ENCODE measurements at regions not wholly inside any gene's neighbourhood (a gene's known extent, or its start where the extent isn't known, plus 50 kb on each side); places are given as distances from the start of the nearest gene placed in this dataset.

DNA sequence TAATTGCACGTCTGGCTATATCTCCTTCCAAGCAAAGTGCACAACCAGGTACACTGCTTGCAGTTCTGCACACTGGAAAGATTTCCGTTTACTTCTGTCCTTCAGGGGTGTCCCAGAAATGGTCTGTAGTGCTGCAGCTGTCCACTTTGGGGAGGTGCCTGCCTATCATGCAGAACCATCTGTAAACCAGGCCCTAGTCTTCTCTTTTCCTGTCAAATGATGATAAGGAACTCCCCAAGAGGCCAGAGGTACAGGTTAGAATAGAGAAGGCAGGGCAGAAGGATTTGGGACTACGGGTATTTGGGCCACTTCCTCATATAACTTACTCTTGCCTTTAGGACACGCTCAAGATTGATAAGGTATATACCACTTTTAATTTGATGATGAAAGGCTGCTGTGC, 746.9 kb downstream of the FAT4 start:
- H3K4me3 ChIP-seq (replicated peaks in 1 of 3; ENCODE audit: insufficient read depth in 1 of 3, low read depth in 2 of 3, low read length in 3 of 3): no peak overlapping the region
- TF ChIP-seq, protein P1, sequence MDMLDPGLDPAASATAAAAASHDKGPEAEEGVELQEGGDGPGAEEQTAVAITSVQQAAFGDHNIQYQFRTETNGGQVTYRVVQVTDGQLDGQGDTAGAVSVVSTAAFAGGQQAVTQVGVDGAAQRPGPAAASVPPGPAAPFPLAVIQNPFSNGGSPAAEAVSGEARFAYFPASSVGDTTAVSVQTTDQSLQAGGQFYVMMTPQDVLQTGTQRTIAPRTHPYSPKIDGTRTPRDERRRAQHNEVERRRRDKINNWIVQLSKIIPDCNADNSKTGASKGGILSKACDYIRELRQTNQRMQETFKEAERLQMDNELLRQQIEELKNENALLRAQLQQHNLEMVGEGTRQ (IDR thresholded peaks at IDR 0.05; ENCODE audit: low read depth, low read length): no peak
- TF ChIP-seq, protein P1 (CRISPR knock-in tag; IDR thresholded peaks at IDR 0.05; ENCODE audit: borderline replicate concordance): no peak
- no peak for TF ChIP-seq GATA4 (IDR thresholded peaks at IDR 0.05; ENCODE audit: borderline replicate concordance, low read depth)
- TF ChIP-seq SUZ12 (IDR thresholded peaks at IDR 0.05; ENCODE audit: low read depth, low read length): no peak
- TF ChIP-seq ZC3H4 (CRISPR knock-in tag; IDR thresholded peaks at IDR 0.05; ENCODE audit: borderline replicate concordance): no peak
- no peak for TF ChIP-seq ZNF816 (CRISPR knock-in tag; IDR thresholded peaks at IDR 0.05; ENCODE audit: borderline replicate concordance)
- TF ChIP-seq ZNF780A (CRISPR knock-in tag; IDR thresholded peaks at IDR 0.05): no peak
- no peak for TF ChIP-seq ZNF761 (CRISPR knock-in tag; conservative IDR thresholded peaks at IDR 0.05)
- TF ChIP-seq, protein P2, sequence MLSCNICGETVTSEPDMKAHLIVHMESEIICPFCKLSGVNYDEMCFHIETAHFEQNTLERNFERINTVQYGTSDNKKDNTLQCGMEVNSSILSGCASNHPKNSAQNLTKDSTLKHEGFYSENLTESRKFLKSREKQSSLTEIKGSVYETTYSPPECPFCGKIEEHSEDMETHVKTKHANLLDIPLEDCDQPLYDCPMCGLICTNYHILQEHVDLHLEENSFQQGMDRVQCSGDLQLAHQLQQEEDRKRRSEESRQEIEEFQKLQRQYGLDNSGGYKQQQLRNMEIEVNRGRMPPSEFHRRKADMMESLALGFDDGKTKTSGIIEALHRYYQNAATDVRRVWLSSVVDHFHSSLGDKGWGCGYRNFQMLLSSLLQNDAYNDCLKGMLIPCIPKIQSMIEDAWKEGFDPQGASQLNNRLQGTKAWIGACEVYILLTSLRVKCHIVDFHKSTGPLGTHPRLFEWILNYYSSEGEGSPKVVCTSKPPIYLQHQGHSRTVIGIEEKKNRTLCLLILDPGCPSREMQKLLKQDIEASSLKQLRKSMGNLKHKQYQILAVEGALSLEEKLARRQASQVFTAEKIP (CRISPR knock-in tag; IDR thresholded peaks at IDR 0.05; ENCODE audit: borderline replicate concordance): no peak
- TF ChIP-seq POLR2AphosphoS5 (IDR thresholded peaks at IDR 0.05; ENCODE audit: low read depth, low read length): no peak
- no peak for TF ChIP-seq CC2D1A (CRISPR knock-in tag; IDR thresholded peaks at IDR 0.05)
- TF ChIP-seq RXRB (CRISPR knock-in tag; IDR thresholded peaks at IDR 0.05; ENCODE audit: borderline replicate concordance): no peak
- no peak for TF ChIP-seq RFX3 (CRISPR knock-in tag; IDR thresholded peaks at IDR 0.05)
- TF ChIP-seq DR1 (CRISPR knock-in tag; IDR thresholded peaks at IDR 0.05): no peak
- no peak for TF ChIP-seq ZNF75D (CRISPR knock-in tag; IDR thresholded peaks at IDR 0.05; ENCODE audit: borderline replicate concordance)
- TF ChIP-seq ZNF7 (CRISPR knock-in tag; IDR thresholded peaks at IDR 0.05): no peak
- no peak for TF ChIP-seq ZNF343 (CRISPR knock-in tag; IDR thresholded peaks at IDR 0.05)
- TF ChIP-seq SKI (IDR thresholded peaks at IDR 0.05; ENCODE audit: partially characterized antibody): no peak
- no peak overlapping the region for H2AFZ ChIP-seq (ENCODE audit: low read length)
- no peak overlapping the region for H3K27ac ChIP-seq (ENCODE audit: extremely low read length, insufficient read depth, low read length)
- no TSS peak for BruUV-seq (replicated peaks)
- no peak for ATAC-seq
- intact Hi-C loops (cut with micrococcal nuclease; ENCODE audit: unreplicated experiment) (no loop called here), in situ Hi-C loops (cut with HindIII; ENCODE audit: extremely low pct_ligation_motif_present, low pct_unique_long_range_greater_than_20kb) (no loop called here)
- no peak for FAIRE-seq
- no peaks in the 10 kb centered on the region for H4K20me1 ChIP-seq (ENCODE audit: insufficient read depth, low read length)
- H3K27me3 ChIP-seq (ENCODE audit: control insufficient read depth in 1 of 2, insufficient read depth in 2 of 2, low read length in 2 of 2): no peaks in the 10 kb centered on the region
- H3K4me2 ChIP-seq (ENCODE audit: low read depth, low read length): no peak overlapping the region
- H3K4me1 ChIP-seq (ENCODE audit: insufficient read depth, low read length): no peaks in the 10 kb centered on the region
- no peak overlapping the region for H3K9ac ChIP-seq (ENCODE audit: insufficient read depth, low read depth, low read length)
- ChIA-PET CTCF (ENCODE audit: low intra/inter-chr PET ratio, low total read pairs) (no interaction called here), POLR2A (no interaction called here)
- 8% methylated on average over 4 of the region's 4 CpGs for WGBS (ENCODE audit: low lambda C conversion rate)
- DNase-seq (ENCODE audit: low spot score): no peak
- H3K79me2 ChIP-seq (ENCODE audit: insufficient read depth, low read length): no peaks in the 10 kb centered on the region
- no peaks in the 10 kb centered on the region for H3K9me3 ChIP-seq (ENCODE audit: low read length)
- no peaks in the 10 kb centered on the region for H3K36me3 ChIP-seq (replicated peaks in 1 of 2; ENCODE audit: control insufficient read depth in 1 of 2, insufficient read depth in 2 of 2, low read length in 2 of 2)
